H1 (cell line): ENCODE measurements at regions not wholly inside any gene's neighbourhood (a gene's known extent, or its start where the extent isn't known, plus 50 kb on each side); places are given as distances from the start of the nearest gene placed in this dataset.

Source experiments
- CTCF ChIA-PET: fragments of 300-600 bp; sonication (Branson Sonifier 250); formaldehyde crosslinking; loops from one replicate; lab custom pipeline; 2021; ENCODE audit not compliant: partially characterized antibody; lab: Charles Lee
- POLR2A ChIA-PET: fragments of 300-600 bp; sonication (Branson Sonifier 250); formaldehyde crosslinking; loops from one replicate; lab custom pipeline; 2021; ENCODE audit warnings: inconsistent platforms; ENCODE audit not compliant: partially characterized antibody; lab: Charles Lee
- DNase-seq, 2 experiments: peaks; one replicate each; pipeline versions ENCODE4 v3.0.0 to v3.0.0-alpha.2; 2010 to 2022; ENCODE audit warnings: low spot score in 2 of 2, low read depth in 1 of 2, mixed read lengths in 1 of 2
- FAIRE-seq: peaks from 2 replicates; lab custom pipeline; 2011; peaks lifted over from hg19 to GRCh38; lab: Jason Lieb, UNC
- H2AFZ ChIP-seq: 2 replicates; pipeline ENCODE4 v1.8.1; 2012; ENCODE audit warnings: low read length, inconsistent platforms
- H2AK5ac ChIP-seq: 2 replicates; pipeline ENCODE4 v1.6.1; 2013; ENCODE audit warnings: low read depth, low read length
- H2BK120ac ChIP-seq: replicated peaks from 2 replicates; pipeline ENCODE3; 2013; ENCODE audit warnings: low read depth, low read length, inconsistent platforms
- H2BK12ac ChIP-seq: 2 replicates; pipeline ENCODE4 v1.6.1; 2013; ENCODE audit warnings: low read depth, low read length
- H2BK15ac ChIP-seq: 2 replicates; pipeline ENCODE4 v1.6.1; 2013; ENCODE audit warnings: low read length
- H2BK20ac ChIP-seq: 2 replicates; pipeline ENCODE4 v1.6.1; 2013; ENCODE audit warnings: low read length
- H2BK5ac ChIP-seq: 2 replicates; pipeline ENCODE4 v1.6.1; 2013; ENCODE audit warnings: low read depth, low read length
- H3K14ac ChIP-seq: 2 replicates; pipeline ENCODE4 v1.6.1; 2013; ENCODE audit warnings: inconsistent platforms; ENCODE audit not compliant: insufficient read length
- H3K18ac ChIP-seq: 2 replicates; pipeline ENCODE4 v1.6.1; 2013; ENCODE audit warnings: low read length; ENCODE audit errors: extremely low read depth
- H3K23ac ChIP-seq: 2 replicates; pipeline ENCODE4 v1.6.1; 2013; ENCODE audit warnings: inconsistent platforms; ENCODE audit not compliant: insufficient read length
- H3K23me2 ChIP-seq: 2 replicates; pipeline ENCODE4 v1.6.1; 2013; ENCODE audit warnings: low read depth, low read length
- H3K27ac ChIP-seq: 2 replicates; pipeline ENCODE4 v1.6.1; 2011; ENCODE audit warnings: low read depth, low read length, inconsistent platforms
- H3K27me3 ChIP-seq, 4 experiments: replicated peaks in 1 of 4; 1 replicate in 1 of 4; 2 replicates in 3 of 4; pipeline versions ENCODE4 v1.6.1 to v1.8.1; 2011 to 2013; ENCODE audit warnings: low read length in 3 of 4, mild to moderate bottlenecking in 3 of 4, inconsistent platforms in 2 of 4, mixed read lengths in 2 of 4, moderate library complexity in 1 of 4; ENCODE audit not compliant: control insufficient read depth in 3 of 4, insufficient read depth in 3 of 4; ENCODE audit errors: extremely low read depth in 1 of 4
- H3K36me3 ChIP-seq, 4 experiments: 2 replicates each; pipeline versions ENCODE4 v1.6.1 to v1.8.1; 2011 to 2013; ENCODE audit warnings: mild to moderate bottlenecking in 4 of 4, low read length in 3 of 4, moderate library complexity in 2 of 4, control low read depth in 1 of 4, inconsistent platforms in 1 of 4; ENCODE audit not compliant: insufficient read depth in 4 of 4, control insufficient read depth in 2 of 4
- H3K4ac ChIP-seq: replicated peaks from 2 replicates; pipeline ENCODE3; 2013; ENCODE audit warnings: low read length, low read depth, mixed read lengths, inconsistent platforms; ENCODE audit not compliant: insufficient read length
- H3K4me1 ChIP-seq, 4 experiments: replicated peaks in 1 of 4; 1 replicate in 1 of 4; 2 replicates in 3 of 4; pipeline versions ENCODE4 v1.6.1 to v1.8.1; 2011 to 2013; ENCODE audit warnings: low read length in 3 of 4, inconsistent platforms in 2 of 4, mixed read lengths in 1 of 4; ENCODE audit not compliant: insufficient read depth in 4 of 4, control insufficient read depth in 3 of 4
- H3K4me2 ChIP-seq, 2 experiments: 2 replicates each; pipeline versions ENCODE4 v1.6.1 to v1.8.1; 2011 to 2013; ENCODE audit warnings: low read depth in 2 of 2, low read length in 2 of 2, control low read depth in 1 of 2, inconsistent platforms in 1 of 2, mild to moderate bottlenecking in 1 of 2; ENCODE audit not compliant: insufficient read depth in 1 of 2
- H3K4me3 ChIP-seq, 4 experiments: fragments of 200-600, 300-600 bp in 1 of 4; sonication (generic), shearing (Covaris generic), sonication (Bioruptor Twin) in 1 of 4; 2 replicates each; pipeline versions ENCODE4 v1.5.1 to v1.8.1; 2011 to 2016; ENCODE audit warnings: low read length in 4 of 4, low read depth in 3 of 4, control low read depth in 2 of 4, inconsistent platforms in 2 of 4, mild to moderate bottlenecking in 2 of 4, mixed read lengths in 1 of 4, moderate library complexity in 1 of 4; ENCODE audit not compliant: insufficient read depth in 2 of 4; ENCODE audit errors: extremely low read depth in 1 of 4
- H3K56ac ChIP-seq: replicated peaks from 2 replicates; pipeline ENCODE3; 2013; ENCODE audit warnings: low read depth, mild to moderate bottlenecking, mixed read lengths, low read length, inconsistent platforms; ENCODE audit not compliant: insufficient read length
- H3K79me1 ChIP-seq: 2 replicates; pipeline ENCODE4 v1.6.1; 2013; ENCODE audit warnings: low read depth, low read length, control low read depth
- H3K79me2 ChIP-seq, 2 experiments: 2 replicates each; pipeline versions ENCODE4 v1.6.1 to v1.8.1; 2012 to 2013; ENCODE audit warnings: low read length in 2 of 2, mild to moderate bottlenecking in 2 of 2, inconsistent platforms in 1 of 2; ENCODE audit not compliant: insufficient read depth in 2 of 2, control insufficient read depth in 1 of 2
- H3K9ac ChIP-seq, 4 experiments: replicated peaks in 1 of 4; 1 replicate in 1 of 4; 2 replicates in 3 of 4; pipeline versions ENCODE4 v1.6.1 to v1.8.1; 2011 to 2013; ENCODE audit warnings: low read depth in 3 of 4, low read length in 3 of 4, control low read depth in 2 of 4, mild to moderate bottlenecking in 2 of 4, moderate library complexity in 2 of 4, inconsistent platforms in 1 of 4; ENCODE audit errors: extremely low read depth in 1 of 4
- H3K9me3 ChIP-seq, 2 experiments: 2 replicates each; pipeline versions ENCODE4 v1.6.1 to v1.8.1; 2012 to 2013; ENCODE audit warnings: mild to moderate bottlenecking in 2 of 2, moderate library complexity in 2 of 2, control low read depth in 1 of 2, inconsistent platforms in 1 of 2, low read depth in 1 of 2, low read length in 1 of 2, mixed read lengths in 1 of 2; ENCODE audit not compliant: insufficient read depth in 2 of 2
- H4K20me1 ChIP-seq, 2 experiments: replicated peaks in 1 of 2; 2 replicates each; pipeline versions ENCODE3 to v1.8.1; 2011 to 2013; ENCODE audit warnings: inconsistent platforms in 2 of 2, low read length in 2 of 2, mild to moderate bottlenecking in 1 of 2; ENCODE audit not compliant: insufficient read depth in 2 of 2, control insufficient read depth in 1 of 2
- H4K5ac ChIP-seq: 2 replicates; pipeline ENCODE4 v1.6.1; 2013; ENCODE audit warnings: low read length, low read depth, mixed read lengths, inconsistent platforms; ENCODE audit not compliant: insufficient read length
- H4K8ac ChIP-seq: 2 replicates; pipeline ENCODE4 v1.8.0; 2013; ENCODE audit warnings: mild to moderate bottlenecking, moderate library complexity, low read length, inconsistent platforms; ENCODE audit not compliant: insufficient read depth; ENCODE audit errors: extremely low read depth
- H4K91ac ChIP-seq: replicated peaks from 2 replicates; pipeline ENCODE3; 2013; ENCODE audit warnings: low read length, mixed read lengths, inconsistent platforms; ENCODE audit not compliant: insufficient read length
- CREB1 ChIP-seq: IDR thresholded peaks from 2 replicates; pipeline ENCODE4 v1.6.1; 2012; ENCODE audit warnings: inconsistent platforms
- CTBP2 ChIP-seq: IDR thresholded peaks from 2 replicates; pipeline ENCODE4 v1.7.0; 2011; ENCODE audit warnings: borderline replicate concordance, mild to moderate bottlenecking, moderate library complexity, mixed read lengths, low read length; ENCODE audit not compliant: insufficient read depth, insufficient read length
- POU5F1 ChIP-seq: IDR thresholded peaks from 2 replicates; pipeline ENCODE4 v1.6.1; 2011; ENCODE audit warnings: low read depth, mild to moderate bottlenecking, low read length, moderate library complexity
- WGBS, 2 experiments: shearing (Covaris generic) in 1 of 2; methylation state at CpG; one replicate each; pipeline versions ENCODE4 v1.1.6 to v1.1.7; 2013 to 2015; ENCODE audit warnings: low lambda C conversion rate in 2 of 2, mixed read lengths in 2 of 2, inconsistent platforms in 1 of 2, low coverage in 1 of 2, missing lambda C conversion rate in 1 of 2; ENCODE audit not compliant: insufficient replicate concordance in 2 of 2, insufficient coverage in 1 of 2, insufficient read length in 1 of 2; ENCODE audit errors: extremely low coverage in 1 of 2, missing lambda C conversion rate in 1 of 2; 5-methylcytosine and 5-hydroxymethylcytosine counted together

- H3K23me2 ChIP-seq = no peaks in the 10 kb centered on the region
- H4K5ac ChIP-seq = no peak overlapping the region
- H3K14ac ChIP-seq = no peak overlapping the region
- no peak overlapping the region for H3K4ac ChIP-seq
- no peak overlapping the region for H2AK5ac ChIP-seq
- no peak overlapping the region for H3K4me2 ChIP-seq
- H4K20me1 ChIP-seq = no peaks in the 10 kb centered on the region
- DNase-seq (no peak), FAIRE-seq (no peak)
- H3K27ac ChIP-seq = no peak overlapping the region
- H4K8ac ChIP-seq = no peak overlapping the region
- WGBS, 2 experiments = 80% methylated on average over 1 of the region's 1 CpG; no CpG with 5 or more reads in 1 of the 2 experiments
- H2AFZ ChIP-seq = no peak overlapping the region
- no peaks in the 10 kb centered on the region for H3K36me3 ChIP-seq
- no peaks in the 10 kb centered on the region for H3K9me3 ChIP-seq
- H3K79me2 ChIP-seq = no peaks in the 10 kb centered on the region
- H3K23ac ChIP-seq = no peak overlapping the region
- no peaks in the 10 kb centered on the region for H3K79me1 ChIP-seq
- CTCF ChIA-PET = no interaction called here
- no peak overlapping the region for H4K91ac ChIP-seq
- no peak overlapping the region for H3K4me3 ChIP-seq
- no peaks in the 10 kb centered on the region for H3K4me1 ChIP-seq
- H2BK15ac ChIP-seq = no peak overlapping the region
- no peak for TF ChIP-seq POU5F1
- TF ChIP-seq CREB1 = no peak
- TF ChIP-seq CTBP2 = no peak
- TF ChIP-seq, all 59 proteins: peak for 0
- POLR2A ChIA-PET = no interaction called here
- no peak overlapping the region for H3K56ac ChIP-seq
- no peak overlapping the region for H3K18ac ChIP-seq
- H2BK120ac ChIP-seq = no peak overlapping the region
- no peaks in the 10 kb centered on the region for H3K27me3 ChIP-seq
- no peak overlapping the region for H2BK5ac ChIP-seq
- no peak overlapping the region for H2BK20ac ChIP-seq
- no peak overlapping the region for H2BK12ac ChIP-seq
- no peak overlapping the region for H3K9ac ChIP-seq
Measured at GRCh38 chr1:68788762-68789161, 291.9 kb upstream of the DEPDC1 start.
